Esophagus muscularis mucosa (tissue), 3 donors: ENCODE measurements at regions not wholly inside any gene's neighbourhood (a gene's known extent, or its start where the extent isn't known, plus 50 kb on each side); places are given as distances from the start of the nearest gene placed in this dataset.

Source experiments
- CTCF ChIP-seq, 3 experiments: fragments of 200-600 bp in 2 of 3; fragments of 450-650 bp in 1 of 3; sonication (generic) in 2 of 3; IDR thresholded peaks; one replicate each; pipeline ENCODE4 v1.5.1; 2017 to 2019; ENCODE audit warnings: antibody characterized with exemption in 3 of 3, mild to moderate bottlenecking in 2 of 3, moderate library complexity in 1 of 3
- POLR2A ChIP-seq: fragments of 450-650 bp; IDR thresholded peaks from one replicate; pipeline ENCODE4 v1.6.1; 2017; ENCODE audit warnings: antibody characterized with exemption, moderate library complexity, mild to moderate bottlenecking, low read depth
- POLR2AphosphoS5 ChIP-seq, 2 donors: sonication (generic); formaldehyde crosslinking; IDR thresholded peaks; one replicate each; pipeline ENCODE4 v1.6.1; 2017; ENCODE audit warnings: antibody characterized with exemption in 2 of 2

- TF ChIP-seq POLR2AphosphoS5 (IDR thresholded peaks at IDR 0.05) (no peak), CTCF (IDR thresholded peaks at IDR 0.05) (no peak), POLR2A (no peak)
Measured at GRCh38 chr6:40164345-40164755, 230.1 kb upstream of the MOCS1 start.
